ENCODE measurements at regions not wholly inside any gene's neighbourhood (a gene's known extent, or its start where the extent isn't known, plus 50 kb on each side); places are given as distances from the start of the nearest gene placed in this dataset.

DNA sequence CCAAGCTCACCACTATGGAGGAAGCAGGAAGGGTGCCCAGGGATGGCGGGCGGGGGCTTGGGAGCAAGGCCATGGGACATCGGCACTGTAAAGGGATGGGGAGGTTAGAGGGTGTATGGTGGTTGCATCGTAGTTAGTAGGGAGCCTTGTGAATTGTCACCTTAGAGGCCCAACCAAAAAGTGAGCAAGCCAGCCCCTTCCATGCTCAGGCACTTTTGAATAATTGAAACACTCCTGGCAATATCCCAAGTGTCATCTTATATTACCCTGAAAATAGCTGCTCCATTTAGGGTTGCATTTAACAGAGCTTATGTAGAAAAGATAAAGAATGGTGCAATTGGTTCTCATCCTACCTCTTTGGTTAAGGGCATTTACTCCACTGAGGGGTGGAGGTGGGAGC lies 169.2 kb downstream of the SAMD5 start:
- no peaks in the 10 kb centered on the region for H3K36me3 ChIP-seq
- no peak for DNase-seq (ENCODE audit: low spot score in 2 of 2)
- H3K27me3 ChIP-seq = no peaks in the 10 kb centered on the region
- TF ChIP-seq EP300 (IDR thresholded peaks at IDR 0.05) (no peak), POLR2A (IDR thresholded peaks at IDR 0.05) (no peak)
- TF ChIP-seq, protein P1, sequence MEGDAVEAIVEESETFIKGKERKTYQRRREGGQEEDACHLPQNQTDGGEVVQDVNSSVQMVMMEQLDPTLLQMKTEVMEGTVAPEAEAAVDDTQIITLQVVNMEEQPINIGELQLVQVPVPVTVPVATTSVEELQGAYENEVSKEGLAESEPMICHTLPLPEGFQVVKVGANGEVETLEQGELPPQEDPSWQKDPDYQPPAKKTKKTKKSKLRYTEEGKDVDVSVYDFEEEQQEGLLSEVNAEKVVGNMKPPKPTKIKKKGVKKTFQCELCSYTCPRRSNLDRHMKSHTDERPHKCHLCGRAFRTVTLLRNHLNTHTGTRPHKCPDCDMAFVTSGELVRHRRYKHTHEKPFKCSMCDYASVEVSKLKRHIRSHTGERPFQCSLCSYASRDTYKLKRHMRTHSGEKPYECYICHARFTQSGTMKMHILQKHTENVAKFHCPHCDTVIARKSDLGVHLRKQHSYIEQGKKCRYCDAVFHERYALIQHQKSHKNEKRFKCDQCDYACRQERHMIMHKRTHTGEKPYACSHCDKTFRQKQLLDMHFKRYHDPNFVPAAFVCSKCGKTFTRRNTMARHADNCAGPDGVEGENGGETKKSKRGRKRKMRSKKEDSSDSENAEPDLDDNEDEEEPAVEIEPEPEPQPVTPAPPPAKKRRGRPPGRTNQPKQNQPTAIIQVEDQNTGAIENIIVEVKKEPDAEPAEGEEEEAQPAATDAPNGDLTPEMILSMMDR (IDR thresholded peaks at IDR 0.05) = no peak
- H3K4me1 ChIP-seq = no peaks in the 10 kb centered on the region
- WGBS, 2 donors = 62 to 71% methylated on average over 4 of the region's 4 CpGs
- H3K9me3 ChIP-seq = no peaks in the 10 kb centered on the region
- no peak overlapping the region for H3K4me3 ChIP-seq
- no peak overlapping the region for H3K27ac ChIP-seq

DNA sequence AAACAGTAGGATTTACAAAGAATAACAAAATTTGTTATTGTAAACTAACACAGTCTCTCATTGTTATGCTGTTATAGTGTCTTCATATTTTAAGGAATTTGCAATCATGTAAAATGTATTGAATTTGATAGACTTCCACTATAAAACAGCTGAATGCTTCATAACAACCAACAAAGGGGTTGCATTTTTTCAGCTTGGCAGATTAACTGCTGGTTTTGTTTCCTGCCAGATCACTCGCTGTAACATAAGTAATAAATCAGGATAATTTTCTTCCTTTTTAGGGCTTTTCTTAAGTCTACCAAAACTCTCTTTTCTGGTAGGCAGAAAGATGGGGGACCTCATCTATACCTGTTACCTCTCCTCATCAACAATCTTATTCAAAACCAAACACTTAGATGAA lies 169.8 kb downstream of the SAMD5 start:
- Histone ChIP-seq H3K27ac (no peak overlapping the region), H3K36me3 (no peaks in the 10 kb centered on the region), H3K4me1 (no peaks in the 10 kb centered on the region), H3K27me3 (no peaks in the 10 kb centered on the region), H3K9me3 (no peaks in the 10 kb centered on the region), H3K4me3 (no peak overlapping the region)
- TF ChIP-seq EP300 (IDR thresholded peaks at IDR 0.05) (no peak), POLR2A (IDR thresholded peaks at IDR 0.05) (no peak)
- TF ChIP-seq, protein P1 (IDR thresholded peaks at IDR 0.05) = no peak
- DNase-seq (ENCODE audit: low spot score in 2 of 2) = no peak
- WGBS, 2 donors = 21 to 33% methylated on average over 1 of the region's 1 CpG

- Histone ChIP-seq H3K4me3 (no peak overlapping the region), H3K27me3 (no peaks in the 10 kb centered on the region), H3K27ac (no peak overlapping the region), H3K4me1 (no peaks in the 10 kb centered on the region), H3K36me3 (no peaks in the 10 kb centered on the region), H3K9me3 (no peaks in the 10 kb centered on the region)
- WGBS, 2 donors = 94 to 98% methylated on average over 4 of the region's 4 CpGs
- DNase-seq (ENCODE audit: low spot score in 2 of 2) = no peak
- TF ChIP-seq, protein P1 (IDR thresholded peaks at IDR 0.05) = no peak
- TF ChIP-seq EP300 (IDR thresholded peaks at IDR 0.05) (no peak), POLR2A (IDR thresholded peaks at IDR 0.05) (no peak)
Measured at GRCh38 chr6:147684906-147685305, 176.4 kb downstream of the SAMD5 start.

DNA sequence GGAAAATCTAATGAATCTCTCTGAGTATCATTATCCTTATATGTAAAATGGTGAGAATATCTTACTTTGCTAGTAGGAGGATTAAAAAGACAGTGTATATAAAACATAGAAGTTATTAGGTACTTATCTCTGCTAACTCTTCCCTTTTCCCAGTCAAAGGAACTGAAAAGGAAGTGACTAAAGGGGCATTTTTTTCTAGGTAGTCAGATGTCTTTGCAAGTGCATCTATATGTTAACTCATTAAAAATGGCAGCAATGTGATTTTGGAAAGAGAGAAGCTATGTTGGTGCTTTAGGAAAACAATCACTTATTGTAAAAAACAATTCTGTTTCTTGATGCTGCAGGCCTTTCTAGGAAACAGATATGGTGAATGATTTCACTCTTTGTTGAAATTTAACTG lies 180.9 kb downstream of the SAMD5 start:
- H3K27me3 ChIP-seq = no peaks in the 10 kb centered on the region
- TF ChIP-seq EP300 (IDR thresholded peaks at IDR 0.05) (no peak), POLR2A (IDR thresholded peaks at IDR 0.05) (no peak)
- TF ChIP-seq, protein P1 (IDR thresholded peaks at IDR 0.05) = no peak
- no peak overlapping the region for H3K4me3 ChIP-seq
- no peaks in the 10 kb centered on the region for H3K36me3 ChIP-seq
- H3K27ac ChIP-seq = no peak overlapping the region
- H3K9me3 ChIP-seq = no peaks in the 10 kb centered on the region
- no peak for DNase-seq (ENCODE audit: low spot score in 2 of 2)
- H3K4me1 ChIP-seq = no peaks in the 10 kb centered on the region

DNA sequence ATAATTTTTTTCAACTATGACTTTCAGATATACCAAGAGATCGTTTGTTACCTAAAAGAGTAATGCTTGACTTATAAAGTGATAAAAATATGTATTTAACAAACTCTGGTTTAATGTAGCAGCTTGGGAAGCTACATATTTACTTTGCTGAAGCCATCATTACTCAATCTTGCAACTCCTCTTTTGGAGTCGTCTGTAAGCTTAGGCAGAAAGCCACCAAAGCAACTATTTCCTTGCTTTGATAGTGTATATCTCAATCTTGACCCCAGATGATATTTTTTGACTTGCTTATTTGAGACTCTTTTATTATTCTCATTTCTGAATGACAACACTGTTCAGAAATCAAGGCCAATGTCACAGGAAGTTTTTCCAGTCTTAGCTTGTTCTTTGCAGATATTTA lies 183.0 kb downstream of the SAMD5 start:
- WGBS, 2 donors = 45 to 49% methylated on average over 2 of the region's 2 CpGs
- no peaks in the 10 kb centered on the region for H3K27me3 ChIP-seq
- no peaks in the 10 kb centered on the region for H3K4me1 ChIP-seq
- no peak overlapping the region for H3K4me3 ChIP-seq
- H3K9me3 ChIP-seq = no peaks in the 10 kb centered on the region
- no peak for DNase-seq (ENCODE audit: low spot score in 2 of 2)
- H3K36me3 ChIP-seq = no peaks in the 10 kb centered on the region
- TF ChIP-seq, protein P1 (IDR thresholded peaks at IDR 0.05) = no peak
- TF ChIP-seq EP300 (IDR thresholded peaks at IDR 0.05) (no peak), POLR2A (IDR thresholded peaks at IDR 0.05) (no peak)
- no peak overlapping the region for H3K27ac ChIP-seq

Data from tibial nerve (tissue), 4 donors.